GM10248 (cell line): ENCODE measurements at regions not wholly inside any gene's neighbourhood (a gene's known extent, or its start where the extent isn't known, plus 50 kb on each side); places are given as distances from the start of the nearest gene placed in this dataset.
A peak's percentile ranks its signal among the peaks of the same experiment; 100 is the strongest.

Source experiments
- CTCF ChIA-PET: fragments of 300-600 bp; sonication (Branson Sonifier 250); formaldehyde crosslinking; extraction: SDS; loops from one replicate; lab custom pipeline; 2021; ENCODE audit warnings: antibody characterized with exemption; lab: Yijun Ruan, JAX
- POLR2A ChIA-PET: fragments of 350-650 bp; sonication (Branson Sonifier 250); formaldehyde crosslinking; extraction: SDS; loops from one replicate; lab custom pipeline; 2020; ENCODE audit warnings: antibody characterized with exemption; lab: Yijun Ruan, JAX
- DNase-seq: peaks from one replicate; pipeline ENCODE4 v3.0.0; 2012; ENCODE audit errors: extremely low spot score
- TF ChIP-seq, protein P1 (sequence below): IDR thresholded peaks from 2 replicates; pipeline ENCODE4 v1.5.1; 2012; ENCODE audit warnings: mild to moderate bottlenecking, low read depth; ENCODE audit errors: extremely low read depth, missing control alignments, control extremely low read depth

DNA sequence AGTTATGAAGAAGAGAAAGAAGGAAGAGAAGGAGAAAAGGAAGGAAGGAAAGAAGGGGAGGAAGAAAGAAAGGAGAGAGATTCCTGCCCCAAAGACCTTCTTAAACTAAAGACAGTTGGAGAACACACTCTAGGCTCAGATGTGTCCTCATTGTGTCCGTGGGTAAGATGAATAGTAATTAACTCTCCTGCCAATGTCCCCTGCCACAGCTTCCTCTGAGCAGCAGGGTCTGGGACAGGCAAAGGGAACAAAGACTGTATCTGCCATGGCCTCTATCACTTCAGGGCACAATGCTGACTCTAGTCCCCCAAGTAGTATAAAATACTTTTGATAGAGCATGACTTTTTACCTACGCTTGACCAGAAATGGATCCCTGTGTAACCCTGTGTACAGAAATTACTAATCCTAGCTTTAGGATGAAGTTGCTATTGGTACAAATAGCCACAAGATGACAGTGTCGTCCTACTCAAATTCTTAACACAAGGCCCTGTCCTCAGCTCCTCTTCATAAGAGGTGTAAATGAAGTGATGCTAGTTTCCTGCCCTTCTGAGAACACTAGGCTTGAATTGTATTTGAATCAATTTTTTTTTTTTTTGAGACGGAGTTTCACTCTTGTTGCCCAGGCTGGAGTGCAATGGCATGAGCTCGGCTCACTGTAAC lies 186.2 kb upstream of the GPR12 start:
- CTCF ChIA-PET: interaction anchor here (0.7 to 3.7 kb wide), 28 partner anchors 9 to 969 kb away, joined by 3 to 29 read pairs (median 4); partner anchors contain the start of gene RASL11A
- TF ChIP-seq, protein P1, sequence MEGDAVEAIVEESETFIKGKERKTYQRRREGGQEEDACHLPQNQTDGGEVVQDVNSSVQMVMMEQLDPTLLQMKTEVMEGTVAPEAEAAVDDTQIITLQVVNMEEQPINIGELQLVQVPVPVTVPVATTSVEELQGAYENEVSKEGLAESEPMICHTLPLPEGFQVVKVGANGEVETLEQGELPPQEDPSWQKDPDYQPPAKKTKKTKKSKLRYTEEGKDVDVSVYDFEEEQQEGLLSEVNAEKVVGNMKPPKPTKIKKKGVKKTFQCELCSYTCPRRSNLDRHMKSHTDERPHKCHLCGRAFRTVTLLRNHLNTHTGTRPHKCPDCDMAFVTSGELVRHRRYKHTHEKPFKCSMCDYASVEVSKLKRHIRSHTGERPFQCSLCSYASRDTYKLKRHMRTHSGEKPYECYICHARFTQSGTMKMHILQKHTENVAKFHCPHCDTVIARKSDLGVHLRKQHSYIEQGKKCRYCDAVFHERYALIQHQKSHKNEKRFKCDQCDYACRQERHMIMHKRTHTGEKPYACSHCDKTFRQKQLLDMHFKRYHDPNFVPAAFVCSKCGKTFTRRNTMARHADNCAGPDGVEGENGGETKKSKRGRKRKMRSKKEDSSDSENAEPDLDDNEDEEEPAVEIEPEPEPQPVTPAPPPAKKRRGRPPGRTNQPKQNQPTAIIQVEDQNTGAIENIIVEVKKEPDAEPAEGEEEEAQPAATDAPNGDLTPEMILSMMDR: peak; percentile 53
- POLR2A ChIA-PET: interaction anchor here (0.7 kb wide), 1 partner anchor 412 kb away, joined by 4 read pairs; no protein-coding TSS in a partner anchor
- DNase-seq: peak; percentile 50

DNA sequence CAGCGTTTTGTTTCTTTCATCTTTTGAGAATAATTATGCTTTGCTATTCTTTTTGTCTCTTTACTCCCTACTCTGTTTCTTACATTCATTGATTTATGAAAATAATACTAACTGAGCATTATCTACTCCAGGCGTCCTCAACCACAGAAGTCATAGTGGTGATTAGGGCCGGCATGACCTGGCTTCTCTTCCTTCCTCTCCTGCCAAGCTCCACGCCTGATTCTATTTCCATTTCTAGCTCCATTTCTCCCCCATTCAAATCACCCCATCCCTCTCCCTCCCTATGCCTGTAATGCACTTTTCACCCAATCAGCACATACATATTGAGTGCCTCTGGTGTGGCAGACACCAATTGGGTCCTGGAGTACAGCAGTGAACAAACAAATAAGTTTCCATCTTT lies 183.2 kb upstream of the GPR12 start:
- TF ChIP-seq, protein P1: no peak
- ChIA-PET POLR2A (no interaction called here), CTCF (interaction anchor here (1.7 kb wide), 1 partner anchor 418 kb away, joined by 5 read pairs; no protein-coding TSS in a partner anchor)
- DNase-seq: no peak

DNA sequence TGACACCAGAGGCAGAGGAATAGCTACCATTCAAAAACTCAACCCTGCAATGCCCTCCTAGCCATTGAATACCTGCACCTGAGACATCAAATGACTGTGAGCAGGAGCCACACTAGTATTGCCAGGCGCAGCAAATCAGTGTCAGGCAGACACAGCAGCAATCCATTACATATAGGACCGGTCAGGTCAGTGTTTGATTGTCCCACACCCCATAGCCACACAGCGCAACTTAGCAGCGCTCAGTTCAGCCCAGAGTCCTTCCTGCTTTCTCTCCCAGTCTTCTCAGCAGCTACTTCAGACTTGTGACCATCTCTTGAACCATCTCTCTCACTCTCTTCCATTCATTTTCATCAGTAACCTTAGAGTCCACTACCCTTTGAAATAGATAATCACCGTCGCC lies 181.6 kb upstream of the GPR12 start:
- TF ChIP-seq, protein P1: no peak
- ChIA-PET POLR2A (no interaction called here), CTCF (interaction anchor here (2.6 kb wide), 2 partner anchors 8 to 12 kb away, joined by 10 to 13 read pairs; no protein-coding TSS in a partner anchor)
- DNase-seq: no peak

DNA sequence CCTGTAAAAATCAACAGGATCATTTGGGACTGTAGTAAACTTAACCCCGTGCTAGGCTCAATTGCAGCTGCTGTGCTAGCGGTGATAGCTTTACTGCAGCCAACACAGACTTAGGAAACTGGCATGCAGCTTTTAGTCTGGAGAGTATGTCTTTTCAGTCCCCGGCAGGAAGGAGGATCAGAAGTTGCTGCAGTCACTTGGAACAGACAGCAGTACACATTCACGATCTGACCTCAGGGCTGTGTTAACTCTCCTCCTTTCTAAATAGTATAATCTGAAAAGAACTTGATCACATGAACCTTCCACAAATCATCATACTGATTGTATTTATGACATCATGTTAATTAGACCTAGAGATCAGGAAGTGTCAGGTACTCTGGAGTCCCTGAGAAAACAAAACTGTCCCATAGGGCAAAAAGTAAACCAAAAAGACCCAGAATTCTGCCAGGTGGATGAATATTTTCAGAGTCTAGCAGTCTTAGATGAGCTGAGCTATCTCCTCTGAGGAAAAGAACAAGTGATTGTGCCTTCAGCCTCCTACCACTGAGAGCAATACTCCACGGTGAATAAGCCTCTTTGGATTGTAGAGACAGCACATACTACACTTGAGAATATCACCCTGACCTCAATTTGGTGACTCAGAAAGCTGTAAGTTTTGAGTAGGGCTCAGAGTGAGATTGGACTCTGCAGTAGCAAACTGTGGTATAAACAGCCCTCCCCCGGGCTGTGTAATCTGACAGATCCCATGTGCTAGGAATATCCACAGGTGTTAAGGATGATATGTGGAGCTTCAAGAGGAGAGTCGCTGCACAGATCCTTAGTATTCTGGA lies 181.0 kb upstream of the GPR12 start:
- POLR2A ChIA-PET: no interaction called here
- CTCF ChIA-PET: interaction anchor here (2.6 kb wide), 2 partner anchors 9 to 11 kb away, joined by 10 to 13 read pairs; no protein-coding TSS in a partner anchor
- DNase-seq: no peak
- TF ChIP-seq, protein P1: no peak

DNA sequence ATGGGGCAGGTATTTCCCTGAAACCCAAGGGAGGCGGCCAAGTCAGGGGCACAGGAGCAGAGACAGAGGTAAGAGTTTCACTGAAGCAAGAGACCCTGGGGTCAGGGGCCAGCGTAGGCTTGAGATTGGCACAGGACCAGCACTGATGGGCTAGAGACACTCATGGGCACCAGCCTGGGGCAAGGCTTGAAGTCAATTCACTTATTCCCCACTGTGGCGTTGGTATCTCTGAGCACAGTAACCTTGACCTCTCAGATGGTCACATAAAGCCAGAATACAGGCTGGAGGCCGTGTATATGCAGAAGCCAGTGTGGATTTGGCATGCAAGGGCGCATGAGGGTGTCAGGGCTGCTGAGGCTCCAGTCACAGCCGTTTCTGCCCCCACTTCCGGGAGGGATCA lies 173.5 kb upstream of the GPR12 start:
- no peak for DNase-seq
- TF ChIP-seq, protein P1: no peak
- ChIA-PET CTCF (interaction anchor here (1.0 kb wide), 1 partner anchor 13 kb away, joined by 3 read pairs; no protein-coding TSS in a partner anchor), POLR2A (no interaction called here)

DNA sequence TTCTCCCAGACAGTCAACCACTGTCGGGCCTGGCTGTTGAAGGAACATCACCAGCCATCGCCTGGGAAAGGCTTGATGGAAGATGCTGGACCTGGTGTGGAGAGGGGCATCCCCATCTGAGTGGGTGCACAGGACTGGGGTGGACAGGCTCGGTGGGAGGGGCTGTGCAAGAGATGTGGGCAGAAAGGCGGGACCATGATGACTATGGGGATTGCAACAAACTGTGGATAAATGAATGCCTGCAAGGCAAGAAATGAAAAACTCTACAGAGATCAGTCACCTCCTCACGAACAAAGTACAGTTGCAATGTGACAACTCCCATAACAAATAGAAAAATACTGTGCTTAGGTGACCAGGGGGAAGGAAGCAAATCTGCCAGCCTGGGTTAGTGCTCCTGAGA lies 171.9 kb upstream of the GPR12 start:
- TF ChIP-seq, protein P1: no peak
- DNase-seq: no peak
- ChIA-PET CTCF (interaction anchor here (2.2 to 4.4 kb wide), 3 partner anchors 12 to 18 kb away, joined by 9 to 34 read pairs (median 32); no protein-coding TSS in a partner anchor), POLR2A (no interaction called here)
